Stomach (tissue), 8 donors: ENCODE measurements at regions not wholly inside any gene's neighbourhood (a gene's known extent, or its start where the extent isn't known, plus 50 kb on each side); places are given as distances from the start of the nearest gene placed in this dataset.

Experiments used
- DNase-seq, 2 donors: peaks; one replicate each; pipeline versions ENCODE4 v3.0.0 to v3.0.0-alpha.2; 2013 to 2019
- H3K27ac ChIP-seq, 5 donors: fragments of 200-600 bp in 4 of 5; sonication (generic) in 4 of 5; one replicate each; pipeline ENCODE4 v1.5.1; 2013 to 2019; ENCODE audit warnings: mild to moderate bottlenecking in 1 of 5, moderate library complexity in 1 of 5
- H3K27me3 ChIP-seq, 3 donors: fragments of 200-600 bp; sonication (generic); one replicate each; pipeline ENCODE4 v1.5.1; 2017 to 2019; ENCODE audit warnings: mixed run types in 1 of 3
- H3K36me3 ChIP-seq, 4 donors: fragments of 200-600 bp; sonication (generic); 1 replicate in 3 of 4; 2 replicates in 1 of 4; pipeline ENCODE4 v1.5.1; 2016 to 2019
- H3K4me1 ChIP-seq, 4 donors: fragments of 200-600 bp; sonication (generic); one replicate each; pipeline ENCODE4 v1.5.1; 2016 to 2019
- H3K4me3 ChIP-seq, 4 donors: fragments of 200-600 bp; sonication (generic) in 3 of 4; one replicate each; pipeline ENCODE4 v1.5.1; 2016 to 2019; ENCODE audit warnings: mild to moderate bottlenecking in 1 of 4
- H3K9me3 ChIP-seq, 4 donors: fragments of 200-600 bp; sonication (generic); one replicate each; pipeline ENCODE4 v1.5.1; 2016 to 2019
- EP300 ChIP-seq: sonication (generic); formaldehyde crosslinking; IDR thresholded peaks from one replicate; pipeline ENCODE4 v1.6.1; 2017; ENCODE audit warnings: antibody characterized with exemption
- POLR2A ChIP-seq, 4 donors: fragments of 450-650 bp; IDR thresholded peaks; one replicate each; pipeline ENCODE4 v1.6.1; 2016; ENCODE audit warnings: antibody characterized with exemption in 4 of 4, control low read depth in 2 of 4, mild to moderate bottlenecking in 1 of 4, moderate library complexity in 1 of 4
- POLR2AphosphoS5 ChIP-seq, 3 donors: sonication (generic); formaldehyde crosslinking; IDR thresholded peaks; one replicate each; pipeline ENCODE4 v1.6.1; 2016; ENCODE audit warnings: antibody characterized with exemption in 3 of 3
- WGBS, 5 donors: extraction: QIAGEN DNeasy Blood & Tissue Kit in 3 of 5; methylation state at CpG; one replicate each; pipeline versions ENCODE4 v1.1.5 to v1.1.7; 2013 to 2018; 5-methylcytosine and 5-hydroxymethylcytosine counted together
- intact Hi-C: fragments of 100-400 bp; cut with DNase I; formaldehyde crosslinking; loops from one replicate; pipeline ENCODE4 v1.15.1; 2023; ENCODE audit warnings: low total_unique reads
- TF ChIP-seq, protein P1 (sequence below), 7 experiments: fragments of 450-650 bp in 4 of 7; fragments of 200-600 bp in 3 of 7; sonication (generic) in 3 of 7; IDR thresholded peaks; one replicate each; pipeline ENCODE4 v1.5.1; 2016 to 2019; ENCODE audit warnings: antibody characterized with exemption in 7 of 7, control low read depth in 2 of 7, mild to moderate bottlenecking in 1 of 7
- donor health status: healthy with polysubstance abuse.
- donor health status: Bipolar disorder and iron deficiency.
- donor health status: healthy.

DNA sequence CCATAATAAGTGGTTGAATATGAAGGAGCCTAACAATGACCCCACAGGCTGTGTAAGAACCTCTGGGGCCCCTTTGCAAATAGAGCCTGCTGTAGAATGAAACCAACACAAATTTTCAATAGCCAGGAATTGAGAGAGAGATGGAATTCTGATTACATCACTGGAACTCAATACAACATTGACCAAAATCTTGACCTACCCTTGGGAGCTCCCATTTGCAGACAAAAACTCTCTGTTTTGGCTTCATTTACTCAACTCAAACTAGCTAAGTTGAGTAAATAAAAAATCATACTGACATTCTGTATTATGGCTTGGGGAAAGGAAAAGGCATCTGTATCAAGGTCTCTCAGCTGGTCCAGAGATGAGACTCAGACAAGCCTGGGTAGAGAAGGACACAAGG lies 91.0 kb downstream of the TBX3 start:
- H3K4me1 ChIP-seq, result no peaks in the 10 kb centered on the region
- peaks cover 0 to 13% (median 6%) of the 10 kb centered on the region in 4 donors for H3K9me3 ChIP-seq
- H3K27me3 ChIP-seq, result no peaks in the 10 kb centered on the region
- H3K36me3 ChIP-seq, result no peaks in the 10 kb centered on the region
- H3K4me3 ChIP-seq, result no peak overlapping the region
- no peak overlapping the region for H3K27ac ChIP-seq
- intact Hi-C loops, result no loop called here
- TF ChIP-seq, protein P1, sequence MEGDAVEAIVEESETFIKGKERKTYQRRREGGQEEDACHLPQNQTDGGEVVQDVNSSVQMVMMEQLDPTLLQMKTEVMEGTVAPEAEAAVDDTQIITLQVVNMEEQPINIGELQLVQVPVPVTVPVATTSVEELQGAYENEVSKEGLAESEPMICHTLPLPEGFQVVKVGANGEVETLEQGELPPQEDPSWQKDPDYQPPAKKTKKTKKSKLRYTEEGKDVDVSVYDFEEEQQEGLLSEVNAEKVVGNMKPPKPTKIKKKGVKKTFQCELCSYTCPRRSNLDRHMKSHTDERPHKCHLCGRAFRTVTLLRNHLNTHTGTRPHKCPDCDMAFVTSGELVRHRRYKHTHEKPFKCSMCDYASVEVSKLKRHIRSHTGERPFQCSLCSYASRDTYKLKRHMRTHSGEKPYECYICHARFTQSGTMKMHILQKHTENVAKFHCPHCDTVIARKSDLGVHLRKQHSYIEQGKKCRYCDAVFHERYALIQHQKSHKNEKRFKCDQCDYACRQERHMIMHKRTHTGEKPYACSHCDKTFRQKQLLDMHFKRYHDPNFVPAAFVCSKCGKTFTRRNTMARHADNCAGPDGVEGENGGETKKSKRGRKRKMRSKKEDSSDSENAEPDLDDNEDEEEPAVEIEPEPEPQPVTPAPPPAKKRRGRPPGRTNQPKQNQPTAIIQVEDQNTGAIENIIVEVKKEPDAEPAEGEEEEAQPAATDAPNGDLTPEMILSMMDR (IDR thresholded peaks at IDR 0.05), result no peak
- TF ChIP-seq POLR2AphosphoS5 (IDR thresholded peaks at IDR 0.05) (no peak), POLR2A (IDR thresholded peaks at IDR 0.05) (no peak), EP300 (no peak)
- DNase-seq, result no peak

DNA sequence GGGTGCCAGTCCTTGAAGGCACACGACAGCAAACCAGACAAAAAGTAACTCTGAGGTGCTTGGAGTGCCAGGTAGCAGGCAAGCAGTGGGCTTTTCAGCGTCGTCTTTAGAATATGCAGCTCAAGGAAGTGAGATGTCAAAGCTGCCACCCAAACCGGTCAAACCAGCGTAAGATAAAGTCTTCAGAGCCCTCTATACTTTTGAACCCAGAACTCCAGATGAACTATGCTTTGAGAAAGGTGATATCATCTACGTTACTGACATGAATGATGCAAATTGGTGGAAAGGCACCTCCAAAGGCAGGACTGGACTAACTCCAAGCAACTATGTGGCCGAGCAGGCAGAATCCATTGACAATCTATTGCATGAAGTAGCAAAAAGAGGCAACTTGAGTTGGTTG lies 95.9 kb downstream of the TBX3 start:
- no peak overlapping the region for H3K4me3 ChIP-seq
- H3K27me3 ChIP-seq, result peaks cover 0 to 3% (median 0%) of the 10 kb centered on the region in 3 donors
- no peak overlapping the region for H3K27ac ChIP-seq
- H3K36me3 ChIP-seq, result no peaks in the 10 kb centered on the region
- no peaks in the 10 kb centered on the region for H3K4me1 ChIP-seq
- 45 to 72% (median 58%) methylated on average over 7 of the region's 7 CpGs for WGBS, 5 donors
- intact Hi-C loops, result no loop called here
- TF ChIP-seq POLR2A (IDR thresholded peaks at IDR 0.05), result no peak
- no peak for TF ChIP-seq EP300
- no peak for TF ChIP-seq POLR2AphosphoS5 (IDR thresholded peaks at IDR 0.05)
- TF ChIP-seq, protein P1 (IDR thresholded peaks at IDR 0.05), result no peak
- peaks cover 0 to 13% (median 6%) of the 10 kb centered on the region in 4 donors for H3K9me3 ChIP-seq
- DNase-seq, result peak in 1 of 2 donors; percentile 13

DNA sequence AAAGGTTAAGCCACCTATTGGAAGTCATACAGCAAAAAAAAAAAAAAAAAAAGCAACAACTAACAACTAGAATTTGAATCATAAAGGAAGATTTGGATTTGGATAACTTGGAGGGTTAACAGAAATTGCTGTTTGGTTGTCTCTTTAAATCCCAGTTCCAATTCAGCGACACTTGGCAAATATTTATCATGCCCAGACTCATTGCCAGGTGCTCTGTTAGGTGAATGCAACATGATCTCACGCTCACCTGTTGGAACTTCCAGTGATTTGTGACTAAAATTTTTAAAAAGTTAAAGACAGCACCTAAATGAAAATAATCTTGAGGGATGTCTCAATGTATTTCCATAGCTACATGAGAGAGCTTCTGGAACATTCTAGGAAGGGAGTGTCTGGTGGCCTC lies 103.7 kb downstream of the TBX3 start:
- H3K27me3 ChIP-seq, result peaks cover 0 to 3% (median 0%) of the 10 kb centered on the region in 3 donors
- TF ChIP-seq, protein P1 (IDR thresholded peaks at IDR 0.05), result no peak
- TF ChIP-seq POLR2AphosphoS5 (IDR thresholded peaks at IDR 0.05) (no peak), POLR2A (IDR thresholded peaks at IDR 0.05) (no peak), EP300 (no peak)
- H3K27ac ChIP-seq, result no peak overlapping the region
- intact Hi-C loops, result no loop called here
- H3K4me3 ChIP-seq, result no peak overlapping the region
- H3K36me3 ChIP-seq, result no peaks in the 10 kb centered on the region
- DNase-seq, result no peak
- WGBS, 5 donors, result 31 to 57% (median 34%) methylated on average over 2 of the region's 2 CpGs
- no peaks in the 10 kb centered on the region for H3K9me3 ChIP-seq
- H3K4me1 ChIP-seq, result no peaks in the 10 kb centered on the region

DNA sequence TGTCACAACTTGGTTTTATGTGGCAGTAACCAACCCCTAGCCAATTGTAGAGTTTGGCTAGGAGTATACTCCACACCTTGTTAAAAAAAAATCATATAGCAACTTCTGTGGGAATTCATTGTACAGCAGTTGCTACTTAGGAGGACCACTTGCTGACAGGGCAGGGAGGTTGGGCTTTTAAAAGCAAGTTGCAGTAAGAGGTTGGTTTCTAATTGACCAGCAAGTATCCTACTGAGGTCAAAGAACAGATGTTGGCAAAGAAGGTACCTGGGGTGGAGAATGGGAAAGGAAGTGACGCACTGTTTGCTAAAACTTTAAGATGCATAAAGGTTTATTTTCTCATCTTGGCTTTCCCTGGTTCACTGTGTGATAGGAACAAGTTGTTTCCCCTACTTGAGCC lies 104.6 kb downstream of the TBX3 start:
- WGBS, 5 donors, result 43 to 74% (median 71%) methylated on average over 1 of the region's 1 CpG
- TF ChIP-seq EP300, result no peak
- TF ChIP-seq POLR2AphosphoS5 (IDR thresholded peaks at IDR 0.05), result no peak
- TF ChIP-seq POLR2A (IDR thresholded peaks at IDR 0.05), result no peak
- TF ChIP-seq, protein P1 (IDR thresholded peaks at IDR 0.05), result no peak
- Histone ChIP-seq H3K36me3 (no peaks in the 10 kb centered on the region), H3K27me3 (peaks cover 0 to 3% (median 0%) of the 10 kb centered on the region in 3 donors), H3K4me3 (no peak overlapping the region), H3K4me1 (no peaks in the 10 kb centered on the region), H3K9me3 (no peaks in the 10 kb centered on the region), H3K27ac (no peak overlapping the region)
- intact Hi-C loops, result no loop called here
- DNase-seq, result no peak
